ENCODE measurements at regions not wholly inside any gene's neighbourhood (a gene's known extent, or its start where the extent isn't known, plus 50 kb on each side); places are given as distances from the start of the nearest gene placed in this dataset.

- no peak overlapping the region for H3K4me2 ChIP-seq (ENCODE audit: insufficient read depth, insufficient read length, low read length)
- no peak for DNase-seq
- H2AK5ac ChIP-seq (ENCODE audit: insufficient read length, low read length) = no peak overlapping the region
- H2AFZ ChIP-seq (ENCODE audit: low read length) = no peak overlapping the region
- H3K4me1 Mint-ChIP-seq = no peaks in the 10 kb centered on the region
- no peak overlapping the region for H2BK15ac ChIP-seq (ENCODE audit: low read depth, low read length)
- no peak overlapping the region for H3K18ac ChIP-seq (ENCODE audit: insufficient read length, low read depth, low read length)
- no peak overlapping the region for H4K8ac ChIP-seq (replicated peaks; ENCODE audit: insufficient read length, low read depth, low read length)
- no peaks in the 10 kb centered on the region for H4K20me1 ChIP-seq (ENCODE audit: control insufficient read depth, insufficient read depth, insufficient read length)
- TF ChIP-seq CTCF (conservative IDR thresholded peaks at IDR 0.05) = no peak
- H3K79me2 ChIP-seq (ENCODE audit: insufficient read depth, low read length) = no peaks in the 10 kb centered on the region
- no peak overlapping the region for H3K27ac Mint-ChIP-seq
- no peak overlapping the region for H3K4me3 Mint-ChIP-seq
- H4K91ac ChIP-seq (ENCODE audit: insufficient read length, low read depth, low read length) = no peak overlapping the region
- no peak overlapping the region for H3K14ac ChIP-seq (ENCODE audit: insufficient read depth, low read length)
- H3K9ac ChIP-seq (ENCODE audit: extremely low read depth, insufficient read length, low read length) = no peak overlapping the region
- H3K27me3 Mint-ChIP-seq (ENCODE audit: low read depth) = no peaks in the 10 kb centered on the region
- H3K79me1 ChIP-seq (ENCODE audit: insufficient read depth, low read depth, low read length, poor library complexity, severe bottlenecking) = no peaks in the 10 kb centered on the region
- H3K4me1 ChIP-seq (ENCODE audit: insufficient read depth, low read length) = no peaks in the 10 kb centered on the region
- no peak overlapping the region for H3K27ac ChIP-seq (ENCODE audit: insufficient read length, low read depth, low read length)
- no peak overlapping the region for H2BK12ac ChIP-seq (ENCODE audit: insufficient read length, low read depth, low read length)
- H2BK120ac ChIP-seq (ENCODE audit: low read depth, low read length, poor library complexity, severe bottlenecking) = no peak overlapping the region
- H3K9me3 Mint-ChIP-seq = peaks cover 3 to 4% of the 10 kb centered on the region in 2 experiments; a peak in 1 of 5 replicates
- no peaks in the 10 kb centered on the region for H3K27me3 ChIP-seq (ENCODE audit: insufficient read depth, low read length)
- H3K4ac ChIP-seq (ENCODE audit: low read depth, low read length) = no peak overlapping the region
- H3K9me3 ChIP-seq (ENCODE audit: control insufficient read depth, low read depth, low read length) = no peaks in the 10 kb centered on the region
- no peak overlapping the region for H3K23ac ChIP-seq (ENCODE audit: insufficient read length, low read depth, low read length)
- no peak overlapping the region for H3T11ph ChIP-seq (ENCODE audit: low read length)
- H2BK5ac ChIP-seq (ENCODE audit: insufficient read length, low read length) = no peak overlapping the region
- H2BK20ac ChIP-seq (ENCODE audit: low read depth, low read length, poor library complexity, severe bottlenecking) = no peak overlapping the region
- no CpG with 5 or more reads among the region's 2 CpGs for WGBS (ENCODE audit: extremely low coverage, insufficient read length, low lambda C conversion rate)
- H4K5ac ChIP-seq (ENCODE audit: insufficient read length, low read depth, low read length) = no peak overlapping the region
- no peaks in the 10 kb centered on the region; a peak in 1 of 7 replicates for H3K36me3 Mint-ChIP-seq (ENCODE audit: insufficient read depth in 1 of 3, low read depth in 3 of 3)
- H3K23me2 ChIP-seq (ENCODE audit: insufficient read length, low read depth, low read length, poor library complexity, severe bottlenecking) = no peaks in the 10 kb centered on the region
- no peak overlapping the region for H3K56ac ChIP-seq (ENCODE audit: insufficient read length, low read depth, low read length)
Observed at GRCh38 chr6:153583685-153584084, 452.6 kb upstream of the RGS17 start.
